ENCODE measurements at regions not wholly inside any gene's neighbourhood (a gene's known extent, or its start where the extent isn't known, plus 50 kb on each side); places are given as distances from the start of the nearest gene placed in this dataset.

DNA sequence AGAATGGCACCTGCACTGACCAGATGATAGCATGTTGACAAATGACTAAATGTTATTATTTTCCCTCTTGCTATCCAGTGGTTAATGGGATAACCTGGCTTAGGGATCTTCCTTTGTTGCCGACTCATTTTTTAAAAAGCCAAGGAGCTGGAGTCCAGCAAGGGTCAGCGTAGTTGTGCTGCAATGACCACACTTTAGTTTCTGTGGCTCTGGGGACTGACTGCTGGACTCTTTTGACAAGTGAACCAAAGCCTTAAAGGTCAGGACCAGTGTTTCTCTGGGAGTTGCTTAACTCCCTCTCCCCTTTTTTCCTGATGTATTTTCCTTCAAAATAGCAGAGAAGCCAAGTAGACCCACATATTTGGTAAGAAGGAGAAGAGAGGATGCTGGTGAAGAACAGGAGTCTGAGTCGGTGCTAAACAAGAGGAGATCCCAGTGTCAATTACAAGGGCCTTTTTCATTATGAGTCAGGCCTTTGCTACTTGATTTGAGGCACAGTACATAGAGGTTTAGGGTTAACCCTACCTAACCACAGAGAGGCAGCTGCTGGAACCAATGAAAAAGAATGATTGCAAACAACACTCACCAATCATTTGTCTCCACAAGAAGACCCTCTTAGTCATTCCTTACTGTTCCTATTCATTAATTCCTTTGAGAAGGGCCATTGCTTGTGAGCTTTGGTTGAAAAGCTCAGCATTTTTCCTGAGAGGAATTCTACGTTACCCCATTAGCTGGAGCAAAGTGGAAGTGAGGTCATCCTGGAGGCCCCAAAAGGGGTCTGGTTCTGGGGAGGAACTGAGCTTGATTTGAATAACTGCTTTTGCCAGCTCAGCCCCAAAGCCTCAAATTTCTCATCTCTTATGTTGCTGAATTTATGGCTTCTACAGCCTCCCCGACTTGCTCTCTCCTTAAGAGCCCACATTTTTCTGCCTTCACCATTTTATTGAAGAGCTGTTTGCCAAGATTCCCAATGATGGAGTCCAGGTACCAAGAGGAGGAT lies 137.6 kb upstream of the HNMT start:
- no peak for FAIRE-seq

DNA sequence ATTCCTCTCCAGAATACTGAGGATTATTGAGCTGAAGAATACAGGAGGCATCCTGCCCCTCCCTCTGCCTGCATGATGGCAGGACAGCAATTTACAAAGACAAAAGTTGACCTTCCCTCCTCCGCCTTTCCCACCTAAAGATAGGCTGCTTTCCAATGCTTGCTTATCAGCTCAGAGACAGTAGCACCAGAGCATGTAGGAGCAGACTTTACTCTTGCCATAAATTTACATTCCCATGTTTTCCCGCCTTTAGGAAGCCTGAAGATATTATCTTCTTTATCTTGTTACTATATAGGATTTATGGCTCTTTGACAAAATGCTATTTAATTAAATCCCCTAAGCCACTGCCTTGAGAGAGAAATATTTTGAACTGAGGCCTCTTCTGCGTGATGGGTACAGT lies 135.6 kb upstream of the HNMT start:
- FAIRE-seq = no peak

DNA sequence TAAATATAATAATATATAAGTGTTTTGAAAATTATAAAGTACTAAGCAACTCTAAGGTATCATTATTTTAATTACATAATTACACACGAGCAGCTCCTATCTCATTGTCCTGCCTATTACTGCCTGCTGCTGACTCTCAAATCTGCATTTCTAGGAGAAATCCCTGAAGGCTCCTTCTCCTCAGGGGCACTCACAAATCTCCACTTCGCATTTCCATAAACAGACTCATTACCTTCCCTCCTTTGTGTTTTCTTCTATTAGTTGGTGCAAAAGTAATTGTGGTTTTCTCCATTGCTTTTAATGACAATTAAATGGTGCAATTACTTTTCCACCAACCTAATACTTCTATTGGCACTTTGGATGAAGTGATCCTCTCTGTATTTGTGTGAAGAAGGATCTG lies 135.0 kb upstream of the HNMT start:
- FAIRE-seq = no peak

DNA sequence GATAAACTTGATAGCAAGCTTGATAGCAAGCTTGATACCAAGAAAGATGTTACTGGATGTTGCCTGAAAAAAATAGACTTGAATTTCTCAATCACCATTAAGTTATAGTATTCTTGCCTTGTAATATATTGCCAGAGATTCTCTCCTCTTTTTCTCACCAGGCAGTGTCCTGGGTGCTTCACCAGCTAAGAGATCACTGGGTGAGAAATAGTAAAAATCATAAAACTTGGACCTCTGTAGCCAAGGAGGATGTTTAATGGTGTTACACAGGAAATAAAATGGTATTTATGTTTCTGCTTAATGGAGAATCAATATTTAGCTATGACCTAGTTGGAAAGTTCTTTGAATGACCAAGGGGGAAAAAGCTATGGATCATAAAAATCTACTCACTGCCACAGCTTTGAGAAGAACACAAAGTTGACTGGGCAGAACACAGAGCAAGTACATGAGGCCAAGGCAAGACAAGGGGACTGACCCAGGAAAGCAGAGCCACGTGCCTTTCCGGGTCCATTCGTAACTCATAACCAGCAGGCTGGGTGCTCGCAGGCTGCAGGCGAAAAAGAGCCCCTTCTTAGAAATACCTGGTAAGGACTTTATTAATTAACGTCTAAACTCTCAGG lies 129.4 kb upstream of the HNMT start:
- FAIRE-seq = no peak

DNA sequence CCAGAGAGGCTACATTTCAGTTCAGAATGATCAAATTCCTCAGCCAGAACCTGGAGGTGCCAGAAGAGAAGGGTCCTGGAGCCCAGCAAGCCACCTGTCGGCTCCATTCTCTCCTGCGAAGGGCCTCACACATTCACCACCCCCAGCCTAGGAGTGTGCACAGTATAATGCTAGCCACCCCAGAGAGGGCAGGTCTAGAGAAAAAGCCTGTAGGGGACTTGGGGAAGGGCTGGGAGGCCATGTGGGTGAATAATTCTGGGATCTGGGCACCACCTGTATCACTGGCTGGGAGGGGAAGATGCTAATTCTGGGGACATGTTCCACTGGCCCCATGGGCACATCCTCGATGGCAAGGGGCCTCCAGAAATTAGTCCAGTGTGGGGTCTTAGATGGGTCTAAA lies 127.6 kb upstream of the HNMT start:
- FAIRE-seq = no peak

DNA sequence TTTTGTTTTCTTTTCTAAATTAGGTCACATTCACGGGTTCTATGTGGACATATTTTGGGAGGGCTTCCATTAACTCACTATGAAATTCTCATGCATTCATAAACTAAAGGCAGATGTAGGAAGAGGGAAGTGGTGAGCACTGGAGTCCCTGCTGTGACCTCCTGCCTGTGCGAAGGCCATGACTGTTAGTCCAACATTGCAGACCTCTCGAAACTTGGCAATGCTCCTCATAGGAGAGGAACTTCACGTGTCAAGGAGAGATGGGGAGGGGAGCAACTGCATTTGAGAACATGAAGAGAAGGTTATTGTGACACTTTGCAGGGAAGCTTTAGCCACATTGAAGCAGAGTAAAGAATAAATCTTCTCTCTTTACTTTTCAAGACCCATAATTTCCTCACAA lies 126.4 kb upstream of the HNMT start:
- FAIRE-seq = no peak

DNA sequence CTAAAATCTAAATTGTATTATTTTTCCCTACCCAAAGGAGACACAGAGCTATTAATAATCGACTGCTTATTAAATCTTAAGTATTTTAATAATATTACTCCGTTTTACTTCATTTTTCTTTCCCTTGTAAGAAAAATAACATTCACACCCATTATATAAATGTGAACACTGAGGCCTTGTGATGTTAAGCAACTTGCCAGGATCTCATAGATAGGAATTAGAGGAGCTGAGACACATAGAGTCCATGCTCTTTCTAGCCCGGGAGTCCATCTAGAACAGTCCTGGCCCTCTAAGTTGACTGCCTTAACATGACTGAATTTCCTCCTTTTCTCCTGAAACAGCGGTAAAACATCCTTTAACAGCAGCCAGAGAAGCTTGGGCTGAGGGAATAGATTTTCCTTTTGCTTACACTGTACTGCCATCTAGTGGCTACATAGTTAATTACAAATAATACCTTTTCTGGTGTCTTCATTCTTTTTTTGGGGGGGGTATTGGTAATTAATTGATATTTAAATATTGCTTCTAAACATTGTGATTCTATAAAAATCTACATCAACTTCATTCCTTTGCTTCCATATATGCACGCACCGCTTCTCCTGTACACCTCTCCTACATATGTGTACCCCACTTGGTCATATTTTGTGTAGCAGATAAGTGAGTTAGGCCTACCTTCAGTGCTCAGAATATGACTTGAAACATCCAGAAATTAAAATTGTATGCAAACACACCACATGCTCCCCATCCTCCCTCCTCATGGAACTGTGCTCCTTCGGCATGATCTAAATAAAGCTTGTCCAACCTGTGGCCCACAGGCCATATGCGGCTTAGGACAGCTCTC lies 125.8 kb upstream of the HNMT start:
- no peak for FAIRE-seq

DNA sequence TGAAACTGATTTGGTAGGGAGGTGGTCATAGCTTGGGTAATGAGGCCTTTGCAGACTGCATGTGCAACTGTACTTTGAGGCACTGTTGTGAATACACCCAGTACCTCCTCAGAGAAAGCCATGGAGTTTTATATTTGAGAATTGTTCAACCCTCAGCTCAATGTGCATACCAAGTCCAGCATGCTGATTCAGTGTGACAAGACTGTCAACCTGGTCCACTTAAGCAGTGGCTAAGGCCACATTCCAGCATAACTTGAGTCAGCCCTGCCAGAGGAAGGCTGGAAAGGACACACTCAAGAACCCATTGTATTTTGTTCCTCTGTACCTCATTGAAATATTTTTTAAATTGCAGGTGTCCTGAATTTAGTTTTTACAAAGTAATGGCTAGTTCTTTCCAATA lies 121.8 kb upstream of the HNMT start:
- FAIRE-seq = no peak

DNA sequence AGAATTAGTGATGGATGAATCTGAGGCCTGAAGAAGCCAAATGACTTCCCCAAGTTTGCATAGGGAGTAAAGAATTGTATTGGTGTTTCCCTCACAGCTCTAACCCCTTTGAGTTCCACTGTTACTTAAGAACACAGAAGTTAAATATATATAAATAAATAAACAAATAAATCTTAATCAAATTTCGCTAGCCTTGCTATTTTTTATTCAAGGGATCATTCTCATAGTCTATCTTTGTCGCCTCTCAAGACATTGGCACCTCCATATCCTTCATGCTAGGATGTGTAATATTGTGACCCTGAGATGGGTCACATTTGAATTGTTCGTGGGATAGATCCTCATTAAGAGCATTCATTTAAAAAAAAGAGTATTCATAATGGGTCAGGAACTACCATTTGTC lies 121.3 kb upstream of the HNMT start:
- no peak for FAIRE-seq

DNA sequence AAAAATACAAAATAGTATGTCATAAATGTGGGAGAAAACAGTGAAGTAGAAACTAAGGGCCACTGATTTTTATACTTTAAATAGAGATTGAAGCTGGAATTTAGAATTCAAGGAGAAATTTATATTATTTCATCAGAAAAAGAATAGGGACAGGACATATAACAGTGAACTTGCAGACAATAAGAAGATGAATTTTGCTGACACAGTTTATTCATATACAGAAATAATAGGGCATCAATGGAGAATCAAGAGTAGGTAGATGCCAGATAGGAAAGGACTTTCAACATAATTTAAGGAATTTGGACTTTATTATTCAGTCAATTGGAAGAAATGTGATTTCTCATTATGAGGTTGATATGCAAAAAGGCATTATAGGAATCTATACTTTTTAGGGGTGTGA lies 118.9 kb upstream of the HNMT start:
- FAIRE-seq = no peak

DNA sequence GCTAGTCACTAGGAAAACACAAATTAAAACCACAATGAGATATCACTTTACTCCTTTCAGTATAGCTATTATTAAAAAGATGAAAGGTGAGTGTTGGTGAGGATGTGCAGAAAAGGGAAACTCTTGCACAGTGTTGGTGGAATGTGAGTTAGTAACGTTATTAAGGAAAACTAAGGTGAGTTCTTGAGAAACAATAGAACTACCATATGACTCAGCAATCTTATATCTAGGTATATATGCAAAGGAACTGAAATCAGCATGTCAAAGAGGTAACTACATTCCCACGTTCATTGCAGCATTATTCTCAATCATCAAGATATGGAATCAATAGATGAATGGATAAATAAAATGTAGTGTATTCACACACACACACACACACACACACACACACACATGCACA lies 117.3 kb upstream of the HNMT start:
- no peak for FAIRE-seq

DNA sequence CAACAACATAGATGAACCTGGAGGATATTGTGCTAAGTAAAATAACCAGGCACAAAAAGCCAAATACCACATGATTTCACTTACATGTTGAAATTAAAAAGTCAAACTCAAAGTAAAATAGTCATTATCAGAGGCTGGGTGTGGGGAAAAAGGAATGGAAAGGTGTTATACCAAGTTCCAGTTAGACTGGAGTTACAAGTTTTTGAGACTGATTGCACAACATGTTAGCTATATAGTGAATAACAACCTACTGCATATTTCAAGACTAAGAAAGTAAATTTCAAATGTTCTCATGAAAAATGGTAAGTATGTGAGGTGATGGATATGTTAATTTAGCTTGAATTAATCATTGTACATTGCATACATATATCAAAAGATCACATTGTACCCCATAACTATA lies 116.8 kb upstream of the HNMT start:
- no peak for FAIRE-seq

DNA sequence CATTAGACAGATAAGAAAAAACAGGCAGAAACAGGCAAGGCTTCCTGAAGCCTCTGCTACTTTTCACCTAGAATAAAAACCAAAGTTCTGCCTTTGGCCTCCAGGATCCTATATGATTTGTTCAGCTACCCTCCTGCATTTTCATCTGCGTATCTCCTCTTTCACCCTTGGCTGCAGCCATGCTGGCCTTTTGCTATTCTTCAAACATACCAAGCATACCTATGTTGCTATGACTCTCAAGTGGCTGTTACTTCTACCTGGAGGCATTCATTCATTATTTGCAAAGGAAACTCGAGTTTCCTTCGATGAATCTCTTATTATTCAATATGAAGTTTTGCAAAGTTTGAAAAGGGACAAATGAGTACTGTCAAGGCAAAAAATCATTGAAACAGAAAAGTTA lies 106.4 kb upstream of the HNMT start:
- no peak for FAIRE-seq

DNA sequence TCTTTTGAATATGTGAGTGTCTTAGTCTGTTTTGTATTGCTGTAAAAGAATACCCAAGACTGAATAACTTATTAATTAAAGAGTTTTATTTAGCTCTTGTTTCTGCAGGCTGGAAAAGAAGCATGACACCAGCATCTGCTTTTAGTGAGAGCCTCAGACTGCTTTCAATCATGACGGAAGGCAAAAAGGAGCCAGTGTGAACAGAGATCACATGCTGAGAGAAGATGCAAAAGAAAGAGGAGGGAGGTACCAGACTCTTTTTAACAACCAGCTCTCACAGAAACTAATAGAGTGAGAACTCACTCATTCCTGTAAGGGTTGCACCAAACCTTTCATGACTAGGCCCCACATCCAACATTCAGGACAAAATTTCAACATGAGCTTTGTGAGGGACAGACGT lies 101.6 kb upstream of the HNMT start:
- no peak for FAIRE-seq

DNA sequence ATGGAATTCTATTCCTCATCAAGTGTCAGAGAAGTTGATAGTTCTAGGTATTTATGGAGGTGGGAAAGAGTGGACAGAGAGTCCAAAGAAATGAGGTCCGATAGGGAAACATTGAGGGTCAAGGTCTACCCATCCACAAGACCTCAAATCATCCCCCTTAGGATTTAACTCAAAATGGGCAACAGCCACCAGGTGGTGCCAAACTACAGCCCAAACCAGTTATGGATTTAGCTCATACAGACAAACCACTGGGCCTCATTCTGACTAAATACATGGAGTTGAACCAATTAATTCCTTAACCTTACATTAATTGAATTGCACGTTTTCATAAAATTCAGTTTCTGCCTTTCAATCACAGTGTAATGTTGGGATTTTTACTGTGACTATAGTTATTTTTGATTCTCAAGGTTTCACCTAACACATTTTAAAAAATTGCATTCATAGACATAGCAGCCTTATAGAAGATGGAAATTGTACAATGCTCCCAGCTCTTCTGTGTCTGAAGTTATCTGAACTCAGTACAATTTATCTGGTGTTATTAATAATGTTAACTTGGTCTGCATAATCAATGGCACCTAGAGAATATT lies 98.2 kb upstream of the HNMT start:
- FAIRE-seq = no peak

DNA sequence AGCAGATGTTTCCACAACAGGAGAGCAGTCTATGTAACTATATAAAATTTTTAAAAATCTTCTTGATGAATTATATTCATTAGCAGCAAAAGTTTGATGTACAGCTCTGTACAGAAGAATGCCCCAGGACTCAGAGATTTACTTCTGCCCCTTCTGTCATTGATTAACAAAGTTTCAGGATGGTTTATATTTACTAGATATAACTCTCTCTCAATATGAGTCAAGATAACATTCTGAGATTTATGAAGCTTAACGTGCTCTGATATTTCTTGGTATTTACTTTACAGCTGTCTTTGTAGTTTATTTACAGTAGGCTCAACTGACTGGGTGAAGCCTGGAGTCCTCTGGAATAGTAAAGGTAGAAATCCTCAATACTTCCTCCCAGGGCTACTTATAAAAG lies 93.6 kb upstream of the HNMT start:
- FAIRE-seq = no peak

DNA sequence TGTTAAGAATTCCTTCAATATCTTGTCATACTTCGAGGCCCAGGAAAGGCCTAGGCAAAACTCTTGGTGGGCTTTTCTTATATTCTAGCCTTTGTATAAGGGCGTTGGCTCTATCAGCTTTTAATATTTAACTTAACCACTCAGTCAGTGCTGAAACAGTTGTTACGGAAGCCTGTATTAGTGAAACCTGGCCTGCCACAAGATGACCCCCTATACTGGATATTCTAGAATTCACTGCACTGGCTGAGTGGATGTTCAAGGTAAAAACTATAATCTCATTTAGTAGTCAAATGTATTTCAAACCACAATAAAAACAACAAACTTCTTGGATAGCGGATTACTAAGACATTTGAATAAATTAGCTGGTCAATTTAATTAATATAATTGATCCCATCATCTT lies 91.7 kb upstream of the HNMT start:
- no peak for FAIRE-seq

DNA sequence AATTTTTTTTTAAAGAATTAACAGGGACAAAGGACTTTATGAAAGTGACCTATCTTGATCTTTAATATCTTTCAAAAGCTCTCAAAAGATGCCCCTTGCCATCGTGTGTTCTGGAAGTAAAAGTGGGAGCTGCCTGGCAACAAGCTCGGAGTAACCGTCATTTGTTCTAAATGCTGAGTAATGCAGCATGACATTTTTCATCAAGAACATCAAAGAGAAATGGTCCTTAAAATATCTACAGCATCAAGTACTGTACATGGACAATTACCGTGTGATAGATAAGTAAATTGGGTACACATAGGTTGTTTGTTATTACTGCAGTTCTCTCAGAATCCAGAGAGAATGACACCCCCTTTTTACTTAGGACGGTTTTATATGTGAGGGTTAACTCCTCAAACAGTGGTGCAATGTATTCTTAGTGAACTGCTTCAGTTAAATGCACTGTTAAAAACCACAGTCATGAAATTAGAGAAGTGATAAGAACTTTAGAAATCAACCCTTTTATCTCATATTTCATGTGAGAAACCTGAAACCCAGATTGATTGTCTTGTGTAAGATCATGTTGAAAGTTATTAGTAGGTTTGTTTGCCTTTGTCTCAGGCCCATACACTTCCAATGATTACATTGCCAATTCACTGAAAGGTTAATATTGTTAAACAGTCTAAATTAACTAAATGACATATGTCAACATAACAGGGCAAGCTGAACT lies 90.6 kb upstream of the HNMT start:
- FAIRE-seq = no peak

DNA sequence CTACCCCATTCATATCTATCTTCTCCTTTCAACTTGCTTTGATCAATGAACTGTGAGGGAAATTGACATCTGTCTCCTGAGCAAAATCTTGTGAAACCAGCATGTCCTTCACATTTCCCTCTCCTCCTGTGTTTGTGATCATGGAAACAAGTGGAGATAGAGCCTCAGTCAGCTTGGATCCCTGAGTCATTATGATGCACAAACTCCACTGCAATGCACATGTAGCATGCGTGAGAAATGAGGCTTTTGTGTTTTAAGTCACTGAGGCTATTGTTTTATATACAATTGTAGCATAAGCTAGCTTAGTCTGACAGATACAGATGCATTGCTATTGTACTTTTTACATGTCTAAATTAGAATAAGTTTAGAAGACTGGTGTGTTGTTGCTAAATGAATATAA lies 85.2 kb upstream of the HNMT start:
- FAIRE-seq = no peak

DNA sequence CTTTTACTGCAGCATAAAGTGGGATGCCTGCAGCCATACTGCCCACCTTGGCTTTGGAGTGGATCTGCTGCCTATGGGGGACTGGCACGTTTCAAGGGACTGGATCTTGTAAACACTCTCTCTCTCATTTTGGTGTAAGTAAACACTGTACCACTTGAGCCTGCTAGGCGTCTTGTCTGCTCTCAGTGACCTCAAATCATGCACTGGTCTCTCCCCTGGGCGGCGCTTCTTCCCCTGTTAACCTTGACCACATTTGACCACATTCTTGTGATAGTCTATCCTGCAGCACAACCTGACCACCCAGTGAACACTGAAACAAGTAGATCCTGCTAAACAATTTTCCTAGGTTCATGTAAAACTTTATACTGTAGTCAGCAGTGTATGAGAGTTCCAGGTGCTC lies 82.6 kb upstream of the HNMT start:
- FAIRE-seq = no peak

DNA sequence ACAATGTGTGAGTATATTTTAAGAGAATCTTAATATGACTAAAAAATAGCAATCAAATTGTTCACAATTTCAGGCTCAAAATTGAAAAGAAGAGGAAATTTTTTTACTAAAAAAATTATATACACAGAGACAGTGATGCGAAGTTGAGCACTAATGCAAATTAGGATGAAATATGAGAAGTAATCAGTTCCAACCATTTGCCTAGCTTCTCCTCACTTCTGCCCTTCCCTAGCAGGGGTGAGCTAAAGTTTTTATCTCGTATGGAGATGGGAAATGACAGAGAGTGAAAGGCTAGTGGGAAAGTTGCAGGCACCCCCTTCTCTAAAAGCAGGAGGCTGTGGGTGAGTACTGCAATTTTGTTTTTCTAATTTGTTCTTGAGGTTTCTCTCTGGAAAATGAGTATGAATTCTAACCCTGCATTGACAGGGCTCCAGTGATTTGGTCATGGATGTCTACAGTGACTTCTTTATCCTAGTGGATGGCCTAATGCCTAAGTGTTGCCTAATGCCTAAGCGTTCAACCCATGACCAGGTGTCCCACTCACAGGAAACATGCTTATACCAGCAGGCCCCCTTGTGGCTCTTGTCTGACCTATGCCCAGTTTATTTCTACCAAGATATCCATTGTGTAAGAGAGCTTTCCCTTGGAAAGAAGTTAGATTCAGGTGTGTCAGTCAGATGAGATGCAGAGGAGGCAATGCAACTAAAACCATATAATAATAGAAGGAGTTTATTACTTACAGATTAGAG lies 78.0 kb upstream of the HNMT start:
- no peak for FAIRE-seq

DNA sequence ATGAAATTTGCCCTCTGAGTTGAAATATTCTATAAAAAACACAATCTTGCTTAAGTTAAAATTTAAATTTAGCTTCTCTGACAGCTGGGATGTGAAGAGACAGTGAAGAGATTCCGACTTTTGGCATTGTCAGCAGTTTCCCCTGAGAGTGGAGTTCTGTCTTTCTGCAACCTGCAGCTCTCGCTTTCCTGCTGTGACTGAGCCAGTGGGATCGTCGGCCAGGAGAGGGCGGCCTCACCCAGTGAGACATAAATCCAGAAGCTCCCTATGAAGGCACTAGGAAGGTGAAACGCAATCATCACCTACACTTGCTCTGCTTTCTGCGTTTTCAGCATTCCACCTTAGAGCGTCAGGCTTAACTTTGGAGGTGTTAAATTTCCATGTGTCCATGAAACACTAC lies 75.4 kb upstream of the HNMT start:
- no peak for FAIRE-seq
